Testis (tissue), 2 donors: ENCODE measurements at regions not wholly inside any gene's neighbourhood (a gene's known extent, or its start where the extent isn't known, plus 50 kb on each side); places are given as distances from the start of the nearest gene placed in this dataset.

Experiments used
- CTCF ChIP-seq, 3 experiments: fragments of 450-650 bp in 2 of 3; fragments of 200-600 bp in 1 of 3; sonication (generic) in 1 of 3; IDR thresholded peaks; one replicate each; pipeline ENCODE4 v1.5.1; 2016 to 2019; ENCODE audit warnings: antibody characterized with exemption in 3 of 3, mild to moderate bottlenecking in 2 of 3, moderate library complexity in 1 of 3
- POLR2A ChIP-seq: fragments of 450-650 bp; IDR thresholded peaks from one replicate; pipeline ENCODE4 v1.6.1; 2017; ENCODE audit warnings: antibody characterized with exemption, mild to moderate bottlenecking, moderate library complexity

- no peak for TF ChIP-seq CTCF (IDR thresholded peaks at IDR 0.05)
- no peak for TF ChIP-seq POLR2A
Observed at GRCh38 chr13:20301015-20301402, 68.9 kb upstream of the GJB6 start.
